Adrenal gland (tissue), 9 donors: ENCODE measurements at regions not wholly inside any gene's neighbourhood (a gene's known extent, or its start where the extent isn't known, plus 50 kb on each side); places are given as distances from the start of the nearest gene placed in this dataset.

Source experiments
- DNase-seq, 7 donors: peaks; one replicate each; pipeline ENCODE4 v3.0.0-alpha.2; 2019 to 2020
- H3K27ac ChIP-seq, 5 donors: fragments of 200-600 bp; sonication (generic) in 4 of 5; 1 replicate in 3 of 5; 2 replicates in 2 of 5; pipeline versions ENCODE4 v1.5.1 to v1.8.0; 2016 to 2020; ENCODE audit warnings: mild to moderate bottlenecking in 1 of 5
- H3K27me3 ChIP-seq: fragments of 200-600 bp; 2 replicates; pipeline ENCODE4 v1.8.0; 2021
- H3K36me3 ChIP-seq, 2 donors: fragments of 200-600 bp; replicated peaks in 1 of 2; 1 replicate in 1 of 2; 2 replicates in 1 of 2; pipeline versions ENCODE4 v1.5.1 to v1.8.0; 2018 to 2022
- H3K4me1 ChIP-seq, 2 donors: fragments of 200-600 bp; replicated peaks in 1 of 2; 1 replicate in 1 of 2; 2 replicates in 1 of 2; pipeline versions ENCODE4 v1.5.1 to v1.8.0; 2018 to 2021
- H3K4me3 ChIP-seq, 4 donors: fragments of 200-600 bp; sonication (generic) in 3 of 4; one replicate each; pipeline ENCODE4 v1.5.1; 2016 to 2018
- H3K9me3 ChIP-seq, 3 donors: fragments of 200-600 bp; sonication (generic) in 1 of 3; replicated peaks in 1 of 3; 1 replicate in 2 of 3; 2 replicates in 1 of 3; pipeline versions ENCODE4 v1.5.1 to v1.8.0; 2016 to 2021
- POLR2A ChIP-seq, 2 donors: fragments of 450-650 bp; IDR thresholded peaks; one replicate each; pipeline ENCODE4 v1.6.1; 2017; ENCODE audit warnings: antibody characterized with exemption in 2 of 2, mild to moderate bottlenecking in 2 of 2, moderate library complexity in 1 of 2
- WGBS, 4 donors: extraction: QIAGEN DNeasy Blood & Tissue Kit in 2 of 4; methylation state at CpG; one replicate each; pipeline versions ENCODE4 v1.1.5 to v1.1.7; 2013 to 2017; 5-methylcytosine and 5-hydroxymethylcytosine counted together
- intact Hi-C, 2 donors: fragments of 100-400 bp; cut with DNase I; formaldehyde crosslinking; loops; one replicate each; pipeline versions ENCODE4 v1.14.1 to v1.15.0; 2022 to 2023
- TF ChIP-seq, protein P1 (sequence below), 6 experiments: fragments of 450-650 bp in 4 of 6; fragments of 200-600 bp in 2 of 6; sonication (generic) in 1 of 6; IDR thresholded peaks; 1 replicate in 5 of 6; 2 replicates in 1 of 6; pipeline versions ENCODE4 v1.5.1 to v1.8.0; 2016 to 2021; ENCODE audit warnings: antibody characterized with exemption in 6 of 6, mild to moderate bottlenecking in 2 of 6, moderate library complexity in 1 of 6
- donor health status: healthy with polysubstance abuse.
- donor health status: Bipolar disorder and iron deficiency.
- donor health status: DM: yes; HTN: yes; CAD: no.
- donor health status: DM: no; HTN: no; CAD: no.
- donor health status: DM: no; HTN: no; CAD: no.

DNA sequence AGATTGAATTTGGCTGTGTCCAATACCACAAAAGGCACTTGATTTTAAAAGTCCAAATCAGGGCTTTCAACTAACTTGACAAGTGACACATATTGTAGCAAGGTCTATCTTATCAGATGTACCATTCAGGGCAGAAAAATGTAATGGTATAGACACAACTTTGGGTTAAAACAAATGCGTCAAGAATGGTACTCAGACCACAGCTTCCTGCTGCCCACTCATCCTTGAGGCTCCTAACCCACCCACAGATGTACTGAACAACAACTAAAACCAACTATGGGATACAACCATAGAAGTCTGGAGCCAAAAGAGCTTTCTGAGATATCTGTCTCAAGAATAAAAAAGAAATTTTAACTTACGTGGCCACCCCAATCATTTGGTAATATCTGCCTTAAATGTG is 105.2 kb downstream of the RBM43 start:
- Histone ChIP-seq H3K4me3 (no peak overlapping the region), H3K27me3 (no peaks in the 10 kb centered on the region), H3K36me3 (no peaks in the 10 kb centered on the region), H3K27ac (no peak overlapping the region), H3K9me3 (no peaks in the 10 kb centered on the region), H3K4me1 (no peaks in the 10 kb centered on the region)
- TF ChIP-seq, protein P1, sequence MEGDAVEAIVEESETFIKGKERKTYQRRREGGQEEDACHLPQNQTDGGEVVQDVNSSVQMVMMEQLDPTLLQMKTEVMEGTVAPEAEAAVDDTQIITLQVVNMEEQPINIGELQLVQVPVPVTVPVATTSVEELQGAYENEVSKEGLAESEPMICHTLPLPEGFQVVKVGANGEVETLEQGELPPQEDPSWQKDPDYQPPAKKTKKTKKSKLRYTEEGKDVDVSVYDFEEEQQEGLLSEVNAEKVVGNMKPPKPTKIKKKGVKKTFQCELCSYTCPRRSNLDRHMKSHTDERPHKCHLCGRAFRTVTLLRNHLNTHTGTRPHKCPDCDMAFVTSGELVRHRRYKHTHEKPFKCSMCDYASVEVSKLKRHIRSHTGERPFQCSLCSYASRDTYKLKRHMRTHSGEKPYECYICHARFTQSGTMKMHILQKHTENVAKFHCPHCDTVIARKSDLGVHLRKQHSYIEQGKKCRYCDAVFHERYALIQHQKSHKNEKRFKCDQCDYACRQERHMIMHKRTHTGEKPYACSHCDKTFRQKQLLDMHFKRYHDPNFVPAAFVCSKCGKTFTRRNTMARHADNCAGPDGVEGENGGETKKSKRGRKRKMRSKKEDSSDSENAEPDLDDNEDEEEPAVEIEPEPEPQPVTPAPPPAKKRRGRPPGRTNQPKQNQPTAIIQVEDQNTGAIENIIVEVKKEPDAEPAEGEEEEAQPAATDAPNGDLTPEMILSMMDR (IDR thresholded peaks at IDR 0.05) = no peak
- no peak for TF ChIP-seq POLR2A (IDR thresholded peaks at IDR 0.05)
- DNase-seq = no peak
- intact Hi-C loops = no loop called here
- WGBS, 4 donors = 76 to 87% (median 83%) methylated on average over 2 of the region's 2 CpGs

DNA sequence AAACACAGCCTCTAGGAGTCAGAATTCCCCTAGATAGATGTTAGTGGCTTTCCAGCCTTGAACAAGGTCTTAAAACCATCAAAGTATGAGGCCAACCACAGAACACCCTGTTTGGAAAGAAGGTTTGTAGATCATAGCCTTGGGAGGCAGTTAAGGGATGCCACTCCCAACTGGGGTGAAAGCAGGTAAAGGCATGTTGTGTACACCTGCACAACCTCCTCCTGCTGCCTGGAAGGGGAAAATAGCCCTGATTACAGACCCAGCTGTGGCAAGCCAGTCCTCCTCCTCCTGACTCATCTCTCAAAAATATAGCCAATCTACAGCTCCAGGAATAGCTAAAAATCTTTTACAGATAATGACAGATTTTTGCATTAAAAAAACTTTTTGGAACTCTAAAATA is 108.1 kb downstream of the RBM43 start:
- no peak for DNase-seq

DNA sequence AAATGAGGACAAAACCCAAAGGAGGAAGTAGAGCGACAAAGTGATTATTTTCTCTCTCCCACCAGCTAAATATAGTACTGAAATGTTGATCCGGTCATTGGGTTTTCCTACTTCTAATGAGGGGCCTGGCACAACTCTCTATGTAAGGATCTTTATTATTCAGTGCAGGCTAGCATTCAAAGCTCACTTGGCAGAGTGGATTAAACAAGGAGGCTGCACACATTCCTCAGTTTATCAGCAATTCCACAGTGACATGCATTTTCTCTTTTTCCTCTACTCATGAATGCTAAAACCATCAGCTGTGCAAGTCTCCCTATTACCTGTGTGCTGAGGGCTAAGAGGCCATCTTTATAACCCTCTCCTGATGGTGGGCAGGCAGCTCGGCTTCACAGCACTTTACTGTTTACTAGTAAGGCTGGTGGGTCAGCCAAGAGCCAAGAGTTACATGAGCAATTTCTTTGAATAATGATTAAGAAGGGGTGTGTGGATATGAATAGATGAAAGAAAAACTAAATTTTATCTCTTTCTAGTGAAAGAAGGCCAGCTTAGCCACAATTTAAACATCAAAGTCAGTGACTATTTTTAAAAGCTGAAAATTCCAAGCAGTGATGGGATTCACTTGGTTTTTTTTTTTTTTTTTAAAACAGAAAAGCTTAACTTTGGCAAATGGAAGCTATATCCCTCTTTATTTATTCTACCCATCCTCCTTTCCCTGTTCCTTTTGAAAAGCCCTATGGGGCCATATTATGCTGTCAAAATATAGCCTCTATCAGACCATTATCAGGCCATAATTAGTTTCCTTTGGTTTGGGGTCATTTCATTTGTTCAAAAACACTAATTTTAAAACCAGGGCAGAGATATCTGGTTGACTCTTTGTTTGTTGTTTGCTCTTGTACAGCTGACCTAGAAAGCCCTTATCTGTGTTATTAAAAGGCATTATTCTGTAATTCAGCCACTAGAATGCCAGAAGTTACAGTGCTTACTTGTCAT is 111.0 kb downstream of the RBM43 start:
- H3K9me3 ChIP-seq = no peaks in the 10 kb centered on the region
- intact Hi-C loops = no loop called here
- no peak for TF ChIP-seq POLR2A (IDR thresholded peaks at IDR 0.05)
- TF ChIP-seq, protein P1 (IDR thresholded peaks at IDR 0.05) = no peak
- DNase-seq = no peak
- WGBS, 4 donors = 36 to 52% (median 46%) methylated on average over 3 of the region's 3 CpGs
- H3K27me3 ChIP-seq = no peaks in the 10 kb centered on the region
- H3K36me3 ChIP-seq = no peaks in the 10 kb centered on the region
- no peak overlapping the region for H3K27ac ChIP-seq
- no peak overlapping the region for H3K4me3 ChIP-seq
- H3K4me1 ChIP-seq = peaks cover 0 to 6% of the 10 kb centered on the region in 2 donors

More for the DNA sequence above, 108.1 kb downstream of the RBM43 start:
- Histone ChIP-seq H3K4me1 (peaks cover 0 to 6% of the 10 kb centered on the region in 2 donors), H3K36me3 (no peaks in the 10 kb centered on the region), H3K27me3 (no peaks in the 10 kb centered on the region), H3K4me3 (no peak overlapping the region), H3K27ac (no peak overlapping the region), H3K9me3 (no peaks in the 10 kb centered on the region)
- TF ChIP-seq, protein P1 (IDR thresholded peaks at IDR 0.05) = no peak
- TF ChIP-seq POLR2A (IDR thresholded peaks at IDR 0.05) = no peak
- intact Hi-C loops = no loop called here

DNA sequence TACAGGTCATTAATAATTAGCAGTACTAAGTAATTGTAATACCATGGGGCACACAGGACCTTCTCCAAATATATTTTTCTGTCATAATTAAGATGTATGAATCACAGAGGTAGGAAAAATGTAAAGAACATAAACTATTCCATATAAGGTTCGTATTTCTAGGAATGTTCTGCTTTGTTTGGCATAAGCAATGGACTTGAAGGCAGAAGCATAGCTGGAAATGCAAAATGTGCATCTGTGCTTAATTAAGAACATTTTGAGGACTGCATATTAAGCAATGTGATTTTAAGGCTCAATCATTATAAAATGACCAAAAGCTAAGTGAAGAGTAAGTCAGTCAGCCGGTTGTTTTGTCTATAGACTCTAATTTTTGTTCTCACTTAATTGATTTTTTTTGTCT is 123.2 kb downstream of the RBM43 start:
- TF ChIP-seq POLR2A (IDR thresholded peaks at IDR 0.05) = no peak
- TF ChIP-seq, protein P1 (IDR thresholded peaks at IDR 0.05) = no peak
- Histone ChIP-seq H3K27me3 (no peaks in the 10 kb centered on the region), H3K36me3 (no peaks in the 10 kb centered on the region), H3K27ac (no peak overlapping the region), H3K4me1 (no peaks in the 10 kb centered on the region), H3K4me3 (no peak overlapping the region), H3K9me3 (no peaks in the 10 kb centered on the region)
- intact Hi-C loops = no loop called here
- WGBS, 4 donors = 82 to 87% (median 84%) methylated on average over 2 of the region's 2 CpGs
- no peak for DNase-seq
